Epithelial cell of proximal tubule (primary cell): ENCODE measurements at regions not wholly inside any gene's neighbourhood (a gene's known extent, or its start where the extent isn't known, plus 50 kb on each side); places are given as distances from the start of the nearest gene placed in this dataset.

ENCODE experiments used
- DNase-seq: peaks from one replicate; pipeline ENCODE4 v3.0.0-alpha.2; 2011; ENCODE audit warnings: low read depth
- H3K4me3 ChIP-seq: 2 replicates; pipeline ENCODE4 v1.5.1; 2011; ENCODE audit warnings: low read depth, mild to moderate bottlenecking, low read length
- TF ChIP-seq, protein P1 (sequence below): conservative IDR thresholded peaks from 2 replicates; pipeline ENCODE4 v1.5.1; 2012; ENCODE audit warnings: low read depth, mild to moderate bottlenecking, low read length

GRCh38 chr7:13433946-13434345 is 555.5 kb downstream of the ETV1 start:
- H3K4me3 ChIP-seq = no peak overlapping the region
- no peak for DNase-seq
- TF ChIP-seq, protein P1, sequence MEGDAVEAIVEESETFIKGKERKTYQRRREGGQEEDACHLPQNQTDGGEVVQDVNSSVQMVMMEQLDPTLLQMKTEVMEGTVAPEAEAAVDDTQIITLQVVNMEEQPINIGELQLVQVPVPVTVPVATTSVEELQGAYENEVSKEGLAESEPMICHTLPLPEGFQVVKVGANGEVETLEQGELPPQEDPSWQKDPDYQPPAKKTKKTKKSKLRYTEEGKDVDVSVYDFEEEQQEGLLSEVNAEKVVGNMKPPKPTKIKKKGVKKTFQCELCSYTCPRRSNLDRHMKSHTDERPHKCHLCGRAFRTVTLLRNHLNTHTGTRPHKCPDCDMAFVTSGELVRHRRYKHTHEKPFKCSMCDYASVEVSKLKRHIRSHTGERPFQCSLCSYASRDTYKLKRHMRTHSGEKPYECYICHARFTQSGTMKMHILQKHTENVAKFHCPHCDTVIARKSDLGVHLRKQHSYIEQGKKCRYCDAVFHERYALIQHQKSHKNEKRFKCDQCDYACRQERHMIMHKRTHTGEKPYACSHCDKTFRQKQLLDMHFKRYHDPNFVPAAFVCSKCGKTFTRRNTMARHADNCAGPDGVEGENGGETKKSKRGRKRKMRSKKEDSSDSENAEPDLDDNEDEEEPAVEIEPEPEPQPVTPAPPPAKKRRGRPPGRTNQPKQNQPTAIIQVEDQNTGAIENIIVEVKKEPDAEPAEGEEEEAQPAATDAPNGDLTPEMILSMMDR = no peak

DNA sequence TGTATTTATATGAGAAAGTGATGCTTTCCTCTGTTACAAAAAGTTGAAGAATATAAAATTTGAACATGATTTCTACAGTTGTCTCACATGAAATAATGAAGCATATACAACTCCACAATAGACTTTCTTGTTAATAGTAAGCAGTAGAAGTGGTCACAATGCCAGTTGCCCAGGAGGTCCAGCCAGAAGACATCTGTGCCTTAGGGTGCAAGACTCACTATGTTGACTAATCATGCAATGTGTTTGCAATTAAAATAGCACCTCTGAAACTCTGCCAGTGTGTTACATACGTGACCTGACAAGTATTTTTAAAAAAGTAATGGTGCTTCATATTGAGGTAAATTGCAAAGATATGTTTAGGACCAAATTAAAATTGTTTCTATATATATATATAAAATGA is 547.2 kb downstream of the ETV1 start:
- no peak overlapping the region for H3K4me3 ChIP-seq
- TF ChIP-seq, protein P1 = no peak
- DNase-seq = no peak

- H3K4me3 ChIP-seq = no peak overlapping the region
- DNase-seq = no peak
- TF ChIP-seq, protein P1 = no peak
These were observed 541.8 kb downstream of the ETV1 start for GRCh38 chr7:13447637-13448036.

- H3K4me3 ChIP-seq = no peak overlapping the region
- no peak for DNase-seq
- TF ChIP-seq, protein P1 = no peak
These were observed 541.2 kb downstream of the ETV1 start for GRCh38 chr7:13448243-13448642.

DNA sequence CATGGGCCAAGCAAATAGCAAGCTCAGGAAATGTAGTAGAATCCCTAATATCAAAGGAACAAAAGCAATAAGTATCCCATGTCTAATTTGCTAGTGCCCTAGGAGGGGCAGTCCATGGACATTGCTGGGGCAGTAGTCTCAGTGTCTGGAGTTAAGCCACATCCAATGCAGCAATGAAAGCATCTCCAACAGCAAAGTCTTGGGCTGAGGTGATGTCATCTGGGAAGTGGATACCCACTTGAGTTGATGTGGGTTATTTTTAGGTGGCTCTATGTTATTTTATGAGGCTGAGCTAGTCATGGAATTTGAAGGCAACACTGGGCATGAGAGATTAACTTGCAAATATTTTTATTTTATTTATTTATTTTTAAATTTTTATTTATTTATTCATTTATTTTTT is 540.0 kb downstream of the ETV1 start:
- DNase-seq = no peak
- H3K4me3 ChIP-seq = no peak overlapping the region
- TF ChIP-seq, protein P1 = no peak

- TF ChIP-seq, protein P1 = no peak
- DNase-seq = no peak
- H3K4me3 ChIP-seq = no peak overlapping the region
These were observed 534.4 kb downstream of the ETV1 start for GRCh38 chr7:13454916-13455592.

DNA sequence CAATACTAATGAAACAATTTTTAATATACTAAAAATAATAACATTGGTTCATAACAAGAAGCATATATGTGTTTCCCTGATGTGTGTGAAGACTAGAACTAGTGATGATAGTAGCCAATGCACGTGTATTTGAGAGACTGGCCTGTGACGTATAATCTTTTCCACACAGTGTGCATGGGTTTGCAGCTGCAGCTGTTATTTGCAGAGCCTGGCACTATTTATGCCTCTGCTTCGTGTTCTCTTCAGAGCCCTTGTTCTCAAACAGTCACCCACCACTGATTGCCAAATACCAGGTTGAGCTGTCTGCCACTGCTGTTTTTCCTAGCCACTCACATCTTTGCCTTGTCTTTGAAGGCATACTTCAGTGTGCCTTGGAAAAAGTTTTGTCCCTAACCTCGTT is 531.7 kb downstream of the ETV1 start:
- TF ChIP-seq, protein P1 = no peak
- no peak overlapping the region for H3K4me3 ChIP-seq
- no peak for DNase-seq
